Bronchial epithelial cell (primary cell): ENCODE measurements at regions not wholly inside any gene's neighbourhood (a gene's known extent, or its start where the extent isn't known, plus 50 kb on each side); places are given as distances from the start of the nearest gene placed in this dataset.

Experiments
- DNase-seq: peaks from one replicate; pipeline ENCODE4 v3.0.0-alpha.2; 2010; ENCODE audit warnings: low read depth
- FAIRE-seq: peaks from 2 replicates; lab custom pipeline; 2011; peaks lifted over from hg19 to GRCh38; lab: Jason Lieb, UNC
- H3K27me3 ChIP-seq: 2 replicates; pipeline ENCODE4 v1.5.1; 2011; ENCODE audit warnings: low read length; ENCODE audit not compliant: control insufficient read depth, insufficient read depth
- H3K36me3 ChIP-seq: 2 replicates; pipeline ENCODE4 v1.5.1; 2011; ENCODE audit warnings: low read length; ENCODE audit not compliant: control insufficient read depth, insufficient read depth
- H3K4me3 ChIP-seq: 2 replicates; pipeline ENCODE4 v1.5.1; 2011; ENCODE audit warnings: mild to moderate bottlenecking, low read depth, low read length, control low read depth
- TF ChIP-seq, protein P1 (sequence below): IDR thresholded peaks from 2 replicates; pipeline ENCODE4 v1.5.1; 2011; ENCODE audit warnings: mild to moderate bottlenecking, moderate library complexity, low read length, control low read depth, inconsistent platforms; ENCODE audit not compliant: insufficient read depth, severe bottlenecking

DNA sequence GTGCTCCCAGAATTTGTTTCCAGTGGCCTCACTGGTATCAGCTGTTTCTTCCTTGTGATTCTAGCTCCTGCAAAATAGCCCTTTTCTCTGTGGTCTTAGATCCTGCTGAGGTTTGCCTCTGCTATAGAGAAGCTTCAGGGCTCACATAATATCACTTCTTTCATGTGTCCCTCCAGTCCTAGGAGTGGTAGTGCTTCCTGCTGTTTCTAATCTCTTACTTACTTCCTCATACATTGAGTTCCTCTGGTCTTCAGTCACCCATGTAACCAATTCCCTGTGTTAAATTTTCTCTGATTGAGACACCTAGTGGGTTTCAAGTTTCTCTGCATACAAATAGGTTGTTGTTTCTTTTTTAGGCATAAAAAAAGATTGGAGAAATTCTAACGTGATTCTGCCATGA lies 1567.9 kb downstream of the ARAP2 start:
- no peaks in the 10 kb centered on the region for H3K27me3 ChIP-seq
- TF ChIP-seq, protein P1, sequence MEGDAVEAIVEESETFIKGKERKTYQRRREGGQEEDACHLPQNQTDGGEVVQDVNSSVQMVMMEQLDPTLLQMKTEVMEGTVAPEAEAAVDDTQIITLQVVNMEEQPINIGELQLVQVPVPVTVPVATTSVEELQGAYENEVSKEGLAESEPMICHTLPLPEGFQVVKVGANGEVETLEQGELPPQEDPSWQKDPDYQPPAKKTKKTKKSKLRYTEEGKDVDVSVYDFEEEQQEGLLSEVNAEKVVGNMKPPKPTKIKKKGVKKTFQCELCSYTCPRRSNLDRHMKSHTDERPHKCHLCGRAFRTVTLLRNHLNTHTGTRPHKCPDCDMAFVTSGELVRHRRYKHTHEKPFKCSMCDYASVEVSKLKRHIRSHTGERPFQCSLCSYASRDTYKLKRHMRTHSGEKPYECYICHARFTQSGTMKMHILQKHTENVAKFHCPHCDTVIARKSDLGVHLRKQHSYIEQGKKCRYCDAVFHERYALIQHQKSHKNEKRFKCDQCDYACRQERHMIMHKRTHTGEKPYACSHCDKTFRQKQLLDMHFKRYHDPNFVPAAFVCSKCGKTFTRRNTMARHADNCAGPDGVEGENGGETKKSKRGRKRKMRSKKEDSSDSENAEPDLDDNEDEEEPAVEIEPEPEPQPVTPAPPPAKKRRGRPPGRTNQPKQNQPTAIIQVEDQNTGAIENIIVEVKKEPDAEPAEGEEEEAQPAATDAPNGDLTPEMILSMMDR: no peak
- FAIRE-seq (no peak), DNase-seq (peak; percentile 7)
- H3K4me3 ChIP-seq: no peak overlapping the region
- H3K36me3 ChIP-seq: no peaks in the 10 kb centered on the region

DNA sequence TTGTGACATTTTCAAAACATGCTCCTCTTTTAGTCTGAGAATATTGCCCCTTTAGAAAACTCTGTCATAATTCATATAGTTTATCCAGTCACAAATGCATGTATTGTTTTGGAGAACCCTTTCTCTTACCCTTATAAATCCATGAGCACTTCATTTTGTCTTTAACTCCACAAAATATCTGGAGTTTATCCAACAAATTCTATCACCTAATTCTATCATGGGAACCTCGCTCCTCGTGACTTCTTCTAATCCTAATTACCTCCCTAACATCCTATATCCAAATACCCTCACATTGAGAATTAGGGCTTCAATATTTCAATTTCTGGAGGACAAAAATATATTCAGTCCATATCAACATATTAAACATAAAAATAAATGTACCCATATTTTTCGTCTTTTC lies 1565.9 kb downstream of the ARAP2 start:
- no peaks in the 10 kb centered on the region for H3K36me3 ChIP-seq
- H3K27me3 ChIP-seq: no peaks in the 10 kb centered on the region
- no peak for DNase-seq
- FAIRE-seq: no peak
- TF ChIP-seq, protein P1: no peak
- no peak overlapping the region for H3K4me3 ChIP-seq

DNA sequence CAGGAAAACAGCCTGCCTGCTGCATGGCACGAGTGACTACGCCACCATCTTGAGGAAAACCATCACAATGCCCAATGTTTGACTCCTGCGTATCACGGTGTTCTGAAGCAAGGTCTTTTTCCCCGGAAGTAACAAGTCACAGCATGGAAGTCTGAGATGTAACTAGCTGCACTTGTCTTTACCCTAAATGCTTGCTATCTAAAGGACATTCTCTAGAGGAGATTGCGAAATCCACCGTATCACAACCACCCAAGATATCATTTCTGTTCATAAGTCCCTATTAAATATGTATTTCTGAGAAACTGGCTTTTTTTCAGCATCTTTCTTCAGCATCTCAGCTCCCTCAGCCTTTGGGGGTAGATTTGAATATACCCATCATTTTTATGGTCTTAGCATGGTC lies 1565.1 kb downstream of the ARAP2 start:
- no peaks in the 10 kb centered on the region for H3K36me3 ChIP-seq
- H3K27me3 ChIP-seq: no peaks in the 10 kb centered on the region
- DNase-seq (no peak), FAIRE-seq (no peak)
- TF ChIP-seq, protein P1: no peak
- no peak overlapping the region for H3K4me3 ChIP-seq

DNA sequence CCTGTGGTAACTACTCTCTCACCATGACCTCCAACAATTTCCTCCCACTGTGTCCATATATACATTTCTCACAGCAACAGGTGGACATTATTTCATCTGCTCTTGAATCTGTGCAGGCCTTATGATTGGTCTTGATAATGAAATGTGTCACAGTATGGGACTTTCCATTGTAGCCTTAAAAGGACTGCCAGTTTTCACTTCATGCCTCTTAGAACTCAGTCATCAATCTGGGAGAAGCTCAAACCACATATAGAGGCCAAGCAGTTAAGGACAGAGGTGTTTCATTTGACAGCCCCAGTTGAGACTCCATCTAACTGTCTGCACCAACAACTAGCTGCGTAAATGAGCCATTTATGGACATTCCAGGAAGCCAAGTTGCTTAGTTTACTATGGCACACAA lies 1534.8 kb downstream of the ARAP2 start:
- TF ChIP-seq, protein P1: no peak
- Histone ChIP-seq H3K4me3 (no peak overlapping the region), H3K27me3 (no peaks in the 10 kb centered on the region), H3K36me3 (no peaks in the 10 kb centered on the region)
- DNase-seq (no peak), FAIRE-seq (no peak)

DNA sequence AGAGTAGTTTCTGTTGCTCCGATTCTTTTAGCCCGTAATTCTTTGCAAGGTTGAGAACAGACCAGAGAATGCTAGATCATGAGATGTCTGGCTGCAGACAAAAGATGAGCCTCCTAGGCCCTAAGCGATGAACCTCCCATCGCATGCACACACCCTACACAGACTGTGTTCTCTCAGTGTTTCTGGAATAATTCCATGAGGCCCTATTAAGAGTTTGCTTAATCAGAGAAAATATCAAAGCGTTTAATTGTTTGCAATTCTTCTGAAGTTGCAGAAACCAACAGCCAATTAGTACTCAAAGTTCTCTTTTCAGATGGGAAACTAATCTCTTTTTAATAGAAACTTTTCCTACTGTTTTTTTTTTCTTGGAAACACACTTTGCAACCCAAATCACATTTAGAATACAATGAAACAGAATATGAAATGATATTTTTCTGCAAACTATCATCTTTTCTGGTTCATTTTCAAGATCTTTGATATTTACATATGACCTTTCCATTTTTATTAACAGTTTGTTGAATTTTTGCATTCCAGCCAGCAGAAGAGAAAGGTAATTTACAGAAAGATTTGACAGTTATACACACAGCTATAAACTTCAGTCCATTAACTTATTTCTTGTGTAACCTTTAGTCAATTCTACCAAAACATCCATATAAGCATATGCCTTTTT lies 1525.6 kb downstream of the ARAP2 start:
- Histone ChIP-seq H3K4me3 (no peak overlapping the region), H3K27me3 (no peaks in the 10 kb centered on the region), H3K36me3 (no peaks in the 10 kb centered on the region)
- TF ChIP-seq, protein P1: no peak
- DNase-seq (no peak), FAIRE-seq (no peak)

DNA sequence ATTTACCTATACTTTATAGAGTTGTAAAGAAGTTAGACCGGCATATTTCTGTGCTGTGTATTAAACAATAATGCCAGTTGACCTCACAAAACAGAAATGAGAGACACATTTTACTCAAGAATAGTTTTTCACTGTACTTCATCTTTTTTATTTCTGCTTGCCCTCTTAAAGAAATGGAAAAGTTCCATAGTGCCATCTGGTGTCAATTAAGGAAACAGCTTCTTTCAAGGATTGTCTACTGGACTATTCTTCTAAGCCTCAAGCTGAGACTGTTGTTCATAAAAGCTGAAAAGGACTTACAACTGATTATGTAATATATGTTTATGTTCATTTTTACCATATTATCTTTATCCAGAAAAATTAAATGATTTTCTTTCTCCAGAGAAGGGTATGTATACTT lies 1523.7 kb downstream of the ARAP2 start:
- FAIRE-seq (no peak), DNase-seq (peak; percentile 53)
- H3K4me3 ChIP-seq: no peak overlapping the region
- H3K36me3 ChIP-seq: no peaks in the 10 kb centered on the region
- no peaks in the 10 kb centered on the region for H3K27me3 ChIP-seq
- TF ChIP-seq, protein P1: peak; percentile 32
